COLO829 (cell line): ENCODE measurements at regions not wholly inside any gene's neighbourhood (a gene's known extent, or its start where the extent isn't known, plus 50 kb on each side); places are given as distances from the start of the nearest gene placed in this dataset.
"Not testable (repeated sequence)": the region's sequence is repeated elsewhere in the genome, so short reads cannot be mapped to it uniquely, and the experiment has no call there.

Source experiments
- DNase-seq: peaks from one replicate; pipeline ENCODE4 v3.0.0; 2012; ENCODE audit warnings: low spot score

DNA sequence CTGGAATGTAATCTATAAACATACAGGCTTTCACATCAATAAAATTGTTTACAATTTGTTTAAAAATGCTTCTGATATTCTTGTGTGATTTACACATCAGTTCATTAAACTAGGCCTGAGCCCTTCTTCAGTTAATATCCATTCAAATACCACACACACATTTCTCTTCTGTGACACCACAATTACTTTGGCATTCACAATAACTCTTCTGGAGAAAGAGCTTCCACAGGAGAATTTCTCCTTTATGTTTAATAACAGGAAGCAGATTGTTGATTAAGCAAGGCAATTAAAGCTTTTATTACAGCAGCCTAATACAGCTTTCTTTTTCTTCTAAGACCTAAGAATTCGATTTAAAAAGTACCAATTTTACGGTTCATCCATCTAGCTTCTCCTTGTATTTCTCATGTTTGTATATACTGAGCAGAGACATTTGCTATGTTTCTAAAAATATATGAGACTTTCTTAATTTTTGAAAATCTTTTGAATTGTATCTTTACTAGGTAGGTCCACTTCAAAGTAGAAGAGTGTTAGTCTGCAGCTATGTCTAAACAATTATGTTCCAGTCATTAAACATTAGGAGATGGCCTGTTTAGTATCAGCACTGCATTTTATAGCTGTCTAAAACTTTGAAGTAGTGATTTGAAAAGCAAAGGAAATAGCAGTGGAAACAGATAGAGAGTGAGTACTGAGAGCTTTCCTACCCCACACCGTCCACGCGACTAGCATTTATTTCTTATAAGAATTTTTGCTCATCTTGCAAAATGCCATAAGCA is 511.1 kb upstream of the UBE2E2 start:
- DNase-seq: no peak

DNA sequence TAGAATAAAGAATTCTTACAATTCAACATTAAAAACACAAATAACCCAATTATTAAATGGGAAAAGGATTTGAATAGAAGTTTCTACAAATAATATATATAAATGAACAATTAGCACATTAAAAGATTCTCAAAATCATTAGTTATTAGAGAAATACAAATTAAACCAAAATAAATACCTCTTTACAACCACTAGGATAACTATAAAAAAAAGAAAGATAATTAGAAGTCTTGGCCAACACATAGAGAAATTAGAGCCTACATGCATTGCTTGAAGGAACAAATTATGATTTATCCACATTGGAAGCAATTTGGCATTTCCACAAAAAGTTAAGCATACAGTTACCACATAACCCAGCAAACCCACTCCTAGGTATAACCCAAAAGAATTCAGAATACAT is 502.3 kb upstream of the UBE2E2 start:
- DNase-seq: no peak

DNA sequence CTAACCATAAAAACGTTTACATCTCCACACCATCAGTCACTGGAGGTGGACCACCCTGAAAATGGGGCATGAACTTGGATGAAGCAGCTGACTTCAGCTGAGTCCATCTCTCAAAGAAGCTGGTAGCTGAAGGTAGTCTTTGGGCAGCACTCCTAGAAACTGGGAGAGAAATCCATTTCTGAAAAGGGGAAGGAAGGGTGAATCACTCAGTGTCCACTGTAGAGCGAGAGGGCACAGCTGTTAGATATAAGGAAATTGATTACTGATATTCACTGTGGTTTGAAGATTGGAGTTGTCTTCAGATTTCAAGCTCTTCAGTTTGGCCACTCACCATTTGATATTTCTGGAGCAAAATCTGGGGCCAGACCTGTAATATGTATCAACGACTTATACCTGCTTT is 499.0 kb upstream of the UBE2E2 start:
- DNase-seq: no peak

DNA sequence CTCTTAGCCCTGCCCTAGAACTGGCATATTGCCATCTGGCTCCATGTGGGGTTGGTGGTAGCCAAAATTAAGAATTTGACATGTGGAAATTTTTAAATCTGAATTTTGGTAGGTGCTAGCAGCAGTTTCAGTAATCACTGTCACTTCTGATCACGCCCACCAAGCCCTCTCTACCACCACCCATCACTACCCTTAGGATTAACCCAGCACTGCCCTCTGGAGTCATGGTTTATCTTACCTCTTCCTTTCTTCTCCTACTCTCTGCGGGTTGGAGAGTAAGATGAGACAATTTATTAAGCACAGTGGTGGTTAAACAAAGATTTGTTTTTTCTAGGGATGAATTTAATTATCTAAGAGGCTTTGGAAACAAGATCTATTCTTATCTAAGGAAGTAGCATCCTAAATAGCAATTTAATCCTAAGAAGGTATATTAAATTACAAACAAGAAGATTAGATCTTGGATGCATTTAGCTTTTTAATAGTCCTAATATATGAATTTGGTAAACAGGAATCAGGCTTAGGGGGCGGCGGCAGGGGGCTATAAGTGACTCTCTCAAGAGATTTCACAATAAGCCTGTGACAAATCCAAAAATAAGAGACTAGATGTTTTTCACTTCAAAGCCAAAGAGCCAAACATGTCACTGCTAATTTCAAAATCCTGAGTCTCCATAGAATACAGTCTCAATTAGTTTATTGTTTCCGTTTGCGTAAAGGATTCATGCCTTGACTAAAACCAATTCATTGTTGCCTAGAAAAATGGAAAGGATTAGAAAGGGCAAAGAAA is 498.4 kb upstream of the UBE2E2 start:
- DNase-seq: no peak

DNA sequence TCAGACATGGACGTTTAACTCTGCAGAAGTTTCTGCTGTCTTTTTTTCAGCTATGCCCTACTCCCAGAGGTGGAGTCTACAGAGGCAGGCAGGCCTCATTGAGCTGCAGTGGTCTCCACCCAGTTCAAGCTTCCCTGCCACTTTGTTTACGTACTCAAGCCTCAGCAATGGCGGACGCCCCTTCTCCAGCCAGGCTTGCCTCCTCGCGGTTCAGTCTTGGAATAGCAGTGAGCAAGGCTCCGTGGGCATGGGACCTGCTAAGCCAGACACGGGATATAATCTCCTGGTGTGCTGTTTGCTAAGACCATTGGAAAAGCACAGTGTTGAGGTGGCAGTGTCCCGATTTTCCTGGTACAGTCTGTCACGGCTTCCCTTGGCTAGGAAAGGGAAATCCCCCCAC is 496.2 kb upstream of the UBE2E2 start:
- not testable (repeated sequence) for DNase-seq

DNA sequence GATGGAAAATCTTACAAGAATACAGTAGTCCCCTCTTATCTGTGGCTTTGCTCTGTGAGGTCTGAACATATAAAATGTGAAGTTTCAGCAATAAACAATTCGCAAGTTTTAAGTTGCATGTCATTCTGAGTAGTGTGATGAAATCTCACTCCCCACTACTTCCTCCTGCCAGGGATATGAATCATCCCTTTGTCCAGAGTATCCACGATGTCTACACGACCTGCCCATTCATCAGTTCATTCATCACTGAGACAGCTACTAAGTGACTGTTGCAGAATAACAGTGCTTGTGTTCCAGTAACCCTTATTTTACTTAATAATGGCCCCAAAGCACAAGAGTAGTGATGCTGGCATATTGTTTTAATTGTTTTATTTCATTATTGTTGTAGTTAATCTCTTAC is 489.2 kb upstream of the UBE2E2 start:
- DNase-seq: peak; percentile 15

DNA sequence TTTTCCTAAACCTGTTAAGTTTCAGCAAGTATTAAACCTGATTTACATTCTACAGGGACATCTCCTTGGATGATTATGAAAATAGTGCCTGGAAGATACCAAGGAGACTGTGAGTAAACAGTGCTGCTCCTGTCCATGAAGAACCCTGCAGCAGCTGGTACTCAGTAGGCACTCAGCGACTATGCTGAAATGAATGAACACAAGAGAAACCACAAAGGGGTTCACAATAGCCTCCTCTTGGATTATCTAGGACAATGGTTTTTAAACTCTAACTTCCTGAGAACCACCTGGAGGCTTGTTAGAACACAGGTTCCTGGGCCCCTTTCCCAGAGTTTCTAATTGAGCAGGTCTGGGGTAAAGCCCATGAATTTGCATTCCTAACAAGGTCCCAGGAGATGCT is 488.4 kb upstream of the UBE2E2 start:
- no peak for DNase-seq

DNA sequence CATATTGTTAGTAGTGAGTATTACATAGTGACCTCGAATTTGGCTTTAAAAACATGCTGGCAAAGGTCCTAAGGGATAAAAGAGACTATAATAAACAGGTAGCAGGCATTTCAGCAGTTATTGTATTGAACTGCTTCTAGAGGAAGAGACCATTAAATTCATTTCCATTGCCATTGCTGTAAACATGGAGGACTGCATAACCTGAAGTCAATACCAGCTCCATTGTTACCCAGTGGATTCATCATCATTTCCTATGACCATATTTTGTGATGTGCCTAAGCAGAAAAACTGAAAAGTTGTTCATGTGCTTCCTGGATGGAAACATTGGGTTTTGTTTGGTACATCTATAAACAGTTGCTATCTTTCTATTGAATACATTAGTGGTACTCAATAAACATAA is 482.5 kb upstream of the UBE2E2 start:
- DNase-seq: no peak

DNA sequence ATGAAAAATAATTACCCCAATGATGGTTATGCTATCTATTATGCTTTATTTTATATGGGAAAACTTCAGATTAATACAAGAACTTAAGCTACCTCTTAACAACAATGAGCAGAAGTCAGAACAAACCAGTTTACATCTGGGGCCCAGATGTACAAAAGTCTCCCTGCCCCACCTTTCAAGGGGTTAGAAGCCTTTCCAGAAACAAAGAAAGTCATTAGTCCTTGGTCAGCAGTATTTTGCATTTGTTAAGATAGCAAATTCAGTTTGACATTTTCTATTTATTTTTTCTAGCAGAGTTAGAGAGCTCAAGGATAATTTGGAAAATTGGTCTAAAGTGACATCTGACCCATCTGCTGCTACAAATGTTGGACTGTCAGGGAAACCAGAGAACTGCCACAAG is 478.7 kb upstream of the UBE2E2 start:
- no peak for DNase-seq

DNA sequence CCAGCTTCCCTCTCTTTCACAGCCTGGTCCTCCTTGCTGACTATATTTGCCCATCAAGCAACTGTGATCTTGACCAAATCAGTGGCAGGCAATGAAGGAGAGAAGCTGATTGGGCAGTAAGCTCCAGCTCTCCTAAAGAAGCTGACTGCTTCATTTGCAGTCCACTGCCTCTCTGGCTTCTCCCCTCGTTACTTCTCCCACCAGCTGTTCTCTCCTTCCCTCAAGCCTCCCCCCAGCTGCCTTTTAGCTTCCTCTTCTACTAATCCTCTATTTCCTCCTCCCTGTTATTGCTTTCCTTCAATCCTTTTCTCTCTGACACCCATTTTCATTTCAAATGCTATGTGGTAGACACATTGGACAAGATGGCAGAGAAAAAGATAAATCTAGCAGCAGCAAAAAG is 474.7 kb upstream of the UBE2E2 start:
- DNase-seq: no peak

DNA sequence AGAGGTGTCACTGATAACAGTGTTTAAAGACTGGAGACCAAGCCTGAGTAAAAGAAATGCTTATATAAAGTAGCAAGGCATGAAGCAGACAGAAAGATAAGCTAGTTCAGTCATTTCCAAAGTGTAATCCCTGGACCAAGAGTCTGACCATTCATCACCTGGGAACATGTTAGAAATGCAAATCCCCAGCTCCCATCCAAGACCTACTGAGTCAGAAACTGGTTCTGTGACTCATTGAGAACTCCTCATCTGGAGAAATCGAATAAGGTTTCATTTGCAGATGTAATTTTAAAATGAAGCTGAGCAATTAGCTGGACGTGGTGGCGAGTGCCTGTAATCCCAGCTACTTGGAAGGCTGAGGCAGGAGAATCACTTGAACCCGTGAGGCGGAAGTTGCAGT is 473.9 kb upstream of the UBE2E2 start:
- no peak for DNase-seq

DNA sequence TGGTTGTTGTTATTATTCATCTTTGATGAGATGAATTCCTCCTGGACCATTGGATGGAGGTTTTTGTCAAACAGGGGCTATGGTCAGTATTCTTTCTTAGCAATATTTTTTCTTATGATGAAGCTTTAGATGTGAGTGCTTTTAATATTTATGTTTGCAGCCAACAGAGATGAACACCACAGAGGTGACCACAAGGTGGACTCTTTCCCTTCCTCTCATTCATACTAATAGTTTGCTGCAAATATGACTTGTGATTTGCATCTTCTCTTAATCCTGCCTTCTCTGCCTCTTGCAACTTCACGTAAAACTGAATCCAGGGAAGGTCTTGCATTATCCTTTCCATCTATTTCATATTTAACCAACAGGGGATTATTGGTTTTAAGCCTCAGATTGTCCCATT is 473.1 kb upstream of the UBE2E2 start:
- DNase-seq: no peak

DNA sequence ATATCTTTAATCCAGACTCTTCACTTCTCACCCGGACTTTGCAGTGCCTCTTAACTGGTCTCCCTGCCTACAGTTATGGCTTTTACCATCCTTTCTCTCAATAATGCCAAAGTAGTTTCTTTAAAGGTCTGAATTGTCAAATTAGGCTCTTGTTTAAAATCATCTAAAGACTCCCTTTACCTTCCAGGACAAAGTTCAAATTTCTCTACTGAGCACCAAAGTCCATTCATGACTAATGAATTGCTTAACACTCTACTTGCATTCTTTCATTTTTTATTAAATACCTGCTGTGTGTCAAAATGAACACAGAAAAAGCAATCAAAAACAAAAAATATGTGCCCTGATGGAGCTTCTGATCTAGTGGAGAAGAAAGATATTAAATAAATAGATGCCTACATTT is 472.4 kb upstream of the UBE2E2 start:
- no peak for DNase-seq

DNA sequence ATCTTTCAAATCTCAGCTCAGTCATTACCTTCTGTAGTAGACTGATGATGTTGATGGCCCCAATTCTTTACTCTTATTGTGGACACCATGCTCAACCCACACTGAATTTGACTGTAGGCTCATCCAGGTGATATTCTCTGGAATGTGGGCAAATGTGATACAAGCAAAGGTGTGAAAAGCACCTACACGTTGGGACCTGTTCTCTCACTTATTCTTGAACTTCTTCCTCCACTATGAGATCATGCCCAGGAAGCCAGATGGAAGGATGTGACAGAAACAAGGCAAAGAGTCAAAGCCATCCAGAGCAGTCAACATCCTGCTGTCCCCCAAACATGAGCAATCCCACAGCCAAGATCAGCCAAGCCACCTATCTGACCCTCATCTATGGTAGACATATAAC is 471.2 kb upstream of the UBE2E2 start:
- no peak for DNase-seq

DNA sequence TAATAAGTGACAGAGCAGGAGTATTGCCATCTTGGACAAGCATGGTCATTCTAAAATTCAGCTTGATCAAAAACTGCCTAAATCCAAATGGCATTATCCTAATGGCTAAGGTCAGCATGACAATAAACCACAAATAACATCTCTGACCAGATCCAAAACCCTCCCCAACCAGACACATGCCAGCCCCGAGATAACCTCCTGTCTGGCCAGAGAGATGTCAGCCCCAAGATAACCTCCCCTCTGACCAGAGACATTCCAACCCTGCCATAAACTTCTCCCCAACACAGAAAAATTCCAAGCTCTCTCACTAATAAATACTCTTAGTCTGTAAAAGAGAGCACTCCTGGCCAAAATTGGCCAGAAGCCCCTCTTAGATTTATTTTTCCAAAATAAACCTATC is 470.5 kb upstream of the UBE2E2 start:
- DNase-seq: no peak

DNA sequence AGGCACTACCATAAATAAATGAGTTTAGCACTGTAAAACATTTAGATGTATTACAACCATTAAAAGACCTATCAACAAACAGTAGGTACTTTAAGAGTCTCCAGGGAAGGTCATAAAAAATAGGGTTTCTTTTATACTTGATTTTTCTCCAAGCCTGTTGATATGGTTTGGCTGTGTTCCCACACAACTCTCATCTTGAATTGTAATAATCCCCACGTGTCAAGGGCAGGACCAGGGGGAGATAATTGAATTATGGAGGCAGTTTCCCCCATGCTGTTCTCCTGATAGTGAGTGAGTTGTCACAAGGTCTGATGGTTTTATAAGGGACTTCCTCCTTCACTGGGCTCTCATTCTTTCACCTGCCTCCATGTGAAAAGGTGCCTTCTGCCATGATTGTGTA is 468.9 kb upstream of the UBE2E2 start:
- DNase-seq: no peak

DNA sequence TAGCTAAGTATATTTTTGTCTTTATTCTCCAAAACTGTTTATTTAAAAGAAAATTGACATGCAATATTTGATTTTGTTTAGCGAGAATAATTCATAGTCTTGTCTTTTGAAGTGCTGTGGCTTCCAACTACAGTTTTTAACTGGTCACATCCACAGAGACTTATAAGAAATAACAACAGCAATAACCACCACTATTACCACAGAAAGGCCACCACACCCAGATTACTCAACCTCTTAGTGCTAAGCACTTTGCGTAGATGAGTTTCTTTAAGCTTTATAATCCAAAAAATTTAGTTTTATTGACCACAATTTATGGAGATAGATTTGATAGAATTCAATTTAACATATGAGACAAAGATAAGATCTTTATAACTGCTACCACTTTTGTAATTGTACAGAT is 468.4 kb upstream of the UBE2E2 start:
- no peak for DNase-seq

DNA sequence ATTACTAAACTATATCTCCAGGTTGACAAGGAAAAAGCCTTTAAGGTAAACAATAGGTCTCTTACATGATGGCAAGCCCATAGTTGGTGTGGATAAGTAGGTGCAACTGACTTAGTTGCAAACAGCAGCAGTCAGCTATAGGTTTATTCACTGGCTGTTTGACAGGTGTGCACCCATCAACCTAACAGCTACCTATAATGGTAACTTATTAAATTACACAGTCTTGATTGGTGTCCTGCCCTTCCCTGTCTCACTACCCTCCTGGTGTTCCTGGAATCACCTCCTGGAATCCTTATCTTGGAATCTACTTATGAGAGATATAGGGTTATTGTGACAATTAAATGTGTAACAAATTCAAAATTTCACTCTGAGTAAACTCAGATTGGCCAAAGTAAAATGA is 467.8 kb upstream of the UBE2E2 start:
- no peak for DNase-seq

DNA sequence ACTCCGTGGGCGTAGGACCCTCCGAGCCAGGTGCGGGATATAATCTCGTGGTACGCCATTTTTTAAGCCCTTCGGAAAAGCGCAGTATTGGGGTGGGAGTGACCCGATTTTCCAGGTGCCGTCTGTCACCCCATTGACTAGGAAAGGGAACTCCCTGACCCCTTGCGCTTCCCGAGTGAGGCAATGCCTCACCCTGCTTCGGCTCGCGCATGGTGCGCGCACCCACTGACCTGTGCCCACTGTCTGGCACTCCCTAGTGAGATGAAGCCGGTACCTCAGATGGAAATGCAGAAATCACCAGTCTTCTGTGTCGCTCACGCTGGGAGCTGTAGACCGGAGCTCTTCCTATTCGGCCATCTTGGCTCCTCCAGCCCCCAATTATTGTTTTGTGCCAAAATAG is 459.7 kb upstream of the UBE2E2 start:
- DNase-seq: not testable (repeated sequence)

DNA sequence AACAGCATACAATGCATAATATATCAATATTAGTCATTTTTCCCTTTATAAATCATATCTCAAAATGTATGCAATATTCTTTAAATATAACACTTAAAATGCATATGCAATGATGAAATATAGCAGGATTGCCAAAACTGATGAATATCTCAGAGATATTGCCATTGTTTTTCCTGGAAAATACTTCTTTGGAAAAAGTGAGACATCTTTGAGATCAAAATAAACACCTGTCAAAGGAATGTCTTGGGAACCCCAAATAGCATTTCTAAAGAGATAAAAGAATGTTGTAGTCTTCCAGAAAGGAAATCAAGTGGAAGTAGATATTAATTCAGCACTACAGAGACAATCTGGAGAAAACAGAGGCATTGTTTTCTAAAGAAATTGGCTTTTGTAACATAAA is 457.8 kb upstream of the UBE2E2 start:
- no peak for DNase-seq

DNA sequence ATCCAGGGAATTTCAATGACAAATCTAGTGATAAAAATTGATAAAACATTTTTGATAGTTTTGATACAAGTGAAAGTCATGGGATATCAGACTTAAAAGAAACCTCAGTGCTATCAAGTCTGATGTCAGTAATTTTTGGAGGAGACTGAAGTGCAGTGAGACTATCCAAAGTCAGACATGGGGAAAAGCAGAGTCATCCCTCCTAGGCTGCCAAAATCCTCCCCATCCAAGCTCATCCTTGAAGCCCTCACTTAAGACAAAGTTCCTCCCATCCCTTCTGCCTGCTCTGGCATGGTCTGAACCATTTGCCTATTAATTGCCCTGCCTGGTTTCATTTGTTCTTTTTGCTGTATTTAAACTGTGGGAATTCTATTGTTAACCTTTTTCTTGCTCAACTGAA is 456.9 kb upstream of the UBE2E2 start:
- no peak for DNase-seq

DNA sequence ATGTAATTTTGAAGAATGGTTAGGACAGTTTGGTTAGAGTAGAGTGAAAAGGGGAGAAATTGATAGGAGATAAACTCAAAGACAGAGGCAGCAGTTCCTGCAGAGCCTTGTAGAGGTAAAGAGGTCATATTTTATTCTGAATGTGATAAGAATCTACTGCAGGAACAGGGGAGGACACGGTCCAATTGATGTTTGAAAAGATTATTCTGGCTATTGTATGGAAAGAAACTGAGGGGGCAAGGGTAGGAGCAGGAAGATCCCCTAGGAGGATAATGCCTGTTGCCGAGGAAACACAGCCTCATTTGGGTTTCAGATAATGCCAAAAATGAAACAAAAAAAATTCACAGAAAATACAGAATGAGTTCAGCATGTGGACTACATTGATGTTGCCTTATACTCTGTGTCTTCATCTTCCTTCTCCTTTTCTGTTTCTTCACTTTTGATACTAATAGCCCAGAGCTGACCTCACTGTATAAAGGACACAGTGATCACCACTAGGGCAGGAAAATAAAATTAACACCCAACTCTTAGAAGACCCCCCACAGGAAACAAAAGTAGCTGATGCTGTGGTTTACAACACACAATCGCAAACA is 454.6 kb upstream of the UBE2E2 start:
- no peak for DNase-seq

DNA sequence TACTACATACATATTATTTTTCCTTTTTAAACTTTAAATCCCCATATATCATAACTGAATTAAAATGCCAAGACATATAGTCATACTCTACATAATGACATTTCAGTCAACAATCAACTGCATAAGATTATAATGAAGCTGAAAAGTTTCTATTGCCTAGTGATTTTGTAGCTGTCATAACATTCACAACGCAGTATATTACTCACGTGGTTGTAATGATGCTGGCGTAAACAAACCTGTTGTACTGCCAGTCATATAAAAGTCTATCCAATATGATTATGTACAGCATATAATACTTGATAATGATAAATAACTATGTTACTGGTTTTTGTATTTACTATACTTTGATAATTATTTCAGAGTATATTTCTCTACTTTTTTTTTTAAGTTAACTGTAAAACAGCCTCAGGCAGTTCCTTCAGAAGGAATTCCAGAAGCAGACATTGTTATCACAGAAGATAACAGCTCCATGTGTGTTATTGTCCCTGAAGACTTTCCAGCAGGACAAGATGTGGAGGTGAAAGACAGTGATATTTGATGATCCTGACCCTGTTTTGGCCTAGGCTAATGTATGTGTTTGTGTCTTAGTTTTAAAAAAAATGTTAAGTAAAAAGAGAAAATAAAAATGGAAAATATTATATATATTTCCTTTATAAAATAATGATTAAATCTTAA is 443.4 kb upstream of the UBE2E2 start:
- DNase-seq: no peak
